Prostate gland (tissue), 2 donors: ENCODE measurements at regions not wholly inside any gene's neighbourhood (a gene's known extent, or its start where the extent isn't known, plus 50 kb on each side); places are given as distances from the start of the nearest gene placed in this dataset.

ENCODE experiments used
- DNase-seq: peaks from one replicate; pipeline ENCODE4 v3.0.0-alpha.2; 2019; ENCODE audit warnings: low spot score
- H3K27ac ChIP-seq, 2 donors: fragments of 200-600 bp; sonication (generic); 2 replicates each; pipeline ENCODE4 v1.5.1; 2017 to 2019
- H3K27me3 ChIP-seq: fragments of 200-600 bp; sonication (generic); replicated peaks from 2 replicates; pipeline ENCODE4 v1.5.1; 2019; ENCODE audit not compliant: insufficient read depth
- H3K36me3 ChIP-seq, 2 donors: fragments of 200-600 bp; sonication (generic); 1 replicate in 1 of 2; 2 replicates in 1 of 2; pipeline versions ENCODE4 v1.5.1 to v1.8.1; 2017 to 2019
- H3K4me1 ChIP-seq: fragments of 200-600 bp; sonication (generic); replicated peaks from 2 replicates; pipeline ENCODE4 v1.5.1; 2019
- H3K4me3 ChIP-seq, 2 donors: fragments of 200-600 bp; sonication (generic); 2 replicates each; pipeline ENCODE4 v1.5.1; 2017 to 2019
- H3K9me3 ChIP-seq: fragments of 200-600 bp; sonication (generic); 2 replicates; pipeline ENCODE4 v1.5.1; 2017
- POLR2A ChIP-seq: fragments of 450-650 bp; IDR thresholded peaks from one replicate; pipeline ENCODE4 v1.6.1; 2016; ENCODE audit warnings: antibody characterized with exemption, mild to moderate bottlenecking
- POLR2AphosphoS5 ChIP-seq: sonication (generic); formaldehyde crosslinking; IDR thresholded peaks from one replicate; pipeline ENCODE4 v1.6.1; 2017; ENCODE audit warnings: antibody characterized with exemption
- WGBS: methylation state at CpG from one replicate; pipeline ENCODE4 v1.1.5; 2018; 5-methylcytosine and 5-hydroxymethylcytosine counted together
- intact Hi-C: fragments of 100-400 bp; cut with DNase I; formaldehyde crosslinking; loops from one replicate; pipeline ENCODE4 v1.14.2; 2022
- TF ChIP-seq, protein P1 (sequence below), 4 experiments: fragments of 200-600 bp in 2 of 4; fragments of 450-650 bp in 2 of 4; sonication (generic) in 2 of 4; IDR thresholded peaks; 1 replicate in 3 of 4; 2 replicates in 1 of 4; pipeline ENCODE4 v1.5.1; 2016 to 2019; ENCODE audit warnings: antibody characterized with exemption in 4 of 4, mild to moderate bottlenecking in 2 of 4, moderate library complexity in 2 of 4

DNA sequence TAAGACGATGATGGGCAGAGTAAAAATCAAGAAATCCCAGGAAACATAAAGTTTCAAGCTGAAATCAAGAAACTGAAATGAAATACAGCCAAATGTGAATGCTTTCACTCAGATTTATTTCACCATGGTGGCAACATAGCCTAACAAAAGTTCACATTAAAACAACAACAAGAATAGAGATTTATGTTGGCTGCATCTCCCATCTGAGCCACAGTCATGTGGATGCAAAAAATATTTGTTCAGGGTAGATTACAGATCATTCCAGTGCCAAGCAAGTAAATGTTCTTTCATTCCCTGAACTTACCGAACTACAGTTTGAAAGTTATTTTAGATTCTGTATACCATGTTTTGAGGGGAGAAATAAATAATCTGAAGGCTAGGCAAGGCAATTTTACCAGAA, 159.9 kb upstream of the TMTC1 start:
- intact Hi-C loops: no loop called here
- no peaks in the 10 kb centered on the region for H3K36me3 ChIP-seq
- H3K4me3 ChIP-seq: no peak overlapping the region
- DNase-seq: no peak
- no peaks in the 10 kb centered on the region for H3K4me1 ChIP-seq
- 50% methylated on average over 2 of the region's 2 CpGs for WGBS
- no peak overlapping the region for H3K27ac ChIP-seq
- no peaks in the 10 kb centered on the region for H3K27me3 ChIP-seq
- no peaks in the 10 kb centered on the region for H3K9me3 ChIP-seq
- TF ChIP-seq, protein P1, sequence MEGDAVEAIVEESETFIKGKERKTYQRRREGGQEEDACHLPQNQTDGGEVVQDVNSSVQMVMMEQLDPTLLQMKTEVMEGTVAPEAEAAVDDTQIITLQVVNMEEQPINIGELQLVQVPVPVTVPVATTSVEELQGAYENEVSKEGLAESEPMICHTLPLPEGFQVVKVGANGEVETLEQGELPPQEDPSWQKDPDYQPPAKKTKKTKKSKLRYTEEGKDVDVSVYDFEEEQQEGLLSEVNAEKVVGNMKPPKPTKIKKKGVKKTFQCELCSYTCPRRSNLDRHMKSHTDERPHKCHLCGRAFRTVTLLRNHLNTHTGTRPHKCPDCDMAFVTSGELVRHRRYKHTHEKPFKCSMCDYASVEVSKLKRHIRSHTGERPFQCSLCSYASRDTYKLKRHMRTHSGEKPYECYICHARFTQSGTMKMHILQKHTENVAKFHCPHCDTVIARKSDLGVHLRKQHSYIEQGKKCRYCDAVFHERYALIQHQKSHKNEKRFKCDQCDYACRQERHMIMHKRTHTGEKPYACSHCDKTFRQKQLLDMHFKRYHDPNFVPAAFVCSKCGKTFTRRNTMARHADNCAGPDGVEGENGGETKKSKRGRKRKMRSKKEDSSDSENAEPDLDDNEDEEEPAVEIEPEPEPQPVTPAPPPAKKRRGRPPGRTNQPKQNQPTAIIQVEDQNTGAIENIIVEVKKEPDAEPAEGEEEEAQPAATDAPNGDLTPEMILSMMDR (IDR thresholded peaks at IDR 0.05): no peak
- no peak for TF ChIP-seq POLR2A
- TF ChIP-seq POLR2AphosphoS5: no peak

DNA sequence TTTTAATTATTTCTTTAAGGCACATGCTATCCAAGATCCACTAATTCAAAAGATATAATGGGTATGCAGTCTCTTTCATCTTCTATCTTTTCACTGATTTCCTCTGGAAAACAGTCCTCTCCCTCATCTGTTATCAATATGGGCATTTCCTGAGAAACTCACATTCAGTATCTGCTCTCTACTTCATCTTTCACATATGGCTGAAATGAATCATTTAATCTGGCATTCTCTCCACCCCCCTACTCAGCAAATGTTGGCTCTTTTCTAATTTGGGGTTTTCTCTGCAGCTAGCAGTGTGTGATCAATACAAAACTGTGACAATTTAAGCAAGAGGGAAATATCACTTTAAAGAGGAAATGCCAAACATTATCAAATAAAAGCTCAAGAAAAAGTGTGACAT, 157.1 kb upstream of the TMTC1 start:
- no peaks in the 10 kb centered on the region for H3K27me3 ChIP-seq
- no peaks in the 10 kb centered on the region for H3K9me3 ChIP-seq
- no peaks in the 10 kb centered on the region for H3K36me3 ChIP-seq
- TF ChIP-seq POLR2AphosphoS5 (no peak), POLR2A (no peak)
- TF ChIP-seq, protein P1 (IDR thresholded peaks at IDR 0.05): no peak
- no peaks in the 10 kb centered on the region for H3K4me1 ChIP-seq
- DNase-seq: no peak
- H3K27ac ChIP-seq: no peak overlapping the region
- intact Hi-C loops: no loop called here
- H3K4me3 ChIP-seq: no peak overlapping the region

DNA sequence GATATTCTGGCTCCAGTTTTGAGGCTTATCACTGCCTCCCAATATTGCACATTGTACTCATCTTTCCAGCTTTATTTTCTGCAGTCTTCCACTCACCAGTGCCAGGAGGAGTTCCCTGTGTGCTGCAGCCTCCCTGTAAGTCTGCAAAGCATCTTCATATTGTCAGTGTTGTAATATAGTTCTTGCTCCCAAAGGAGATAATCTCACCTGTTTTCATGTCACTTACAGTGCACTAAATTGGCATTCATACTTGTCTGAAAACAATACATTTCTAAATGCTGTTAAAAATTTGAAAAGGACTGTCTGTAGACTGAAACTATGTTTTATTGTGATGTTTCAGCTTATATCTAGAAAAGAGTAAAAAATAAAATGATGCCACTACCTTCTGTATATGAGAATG, 146.8 kb upstream of the TMTC1 start:
- H3K27ac ChIP-seq: no peak overlapping the region
- intact Hi-C loops: no loop called here
- no peaks in the 10 kb centered on the region for H3K9me3 ChIP-seq
- no peak for DNase-seq
- no peaks in the 10 kb centered on the region for H3K27me3 ChIP-seq
- H3K4me3 ChIP-seq: no peak overlapping the region
- H3K4me1 ChIP-seq: no peaks in the 10 kb centered on the region
- TF ChIP-seq, protein P1 (IDR thresholded peaks at IDR 0.05): no peak
- TF ChIP-seq POLR2AphosphoS5 (no peak), POLR2A (no peak)
- no peaks in the 10 kb centered on the region for H3K36me3 ChIP-seq

DNA sequence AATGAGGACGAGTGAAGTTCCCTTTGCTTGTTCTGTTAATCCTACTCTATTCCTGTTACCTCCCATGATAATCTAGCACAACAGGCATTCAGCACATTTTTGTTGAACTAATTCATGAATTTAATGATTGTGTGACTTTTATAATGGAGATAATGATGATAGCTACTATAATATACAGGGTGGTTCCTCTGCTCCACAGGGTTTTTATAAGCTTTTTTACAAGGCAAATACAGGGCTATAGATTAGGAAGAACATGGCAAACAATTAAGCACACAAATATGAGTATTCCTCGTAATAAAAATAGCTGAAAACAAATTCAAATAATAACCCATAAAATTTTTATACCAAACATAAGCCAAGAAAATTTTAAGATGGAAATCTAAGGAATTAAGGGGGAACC, 145.6 kb upstream of the TMTC1 start:
- intact Hi-C loops: no loop called here
- H3K36me3 ChIP-seq: no peaks in the 10 kb centered on the region
- TF ChIP-seq POLR2A (no peak), POLR2AphosphoS5 (no peak)
- H3K27me3 ChIP-seq: no peaks in the 10 kb centered on the region
- H3K27ac ChIP-seq: no peak overlapping the region
- 24% methylated on average over 2 of the region's 2 CpGs for WGBS
- H3K4me1 ChIP-seq: no peaks in the 10 kb centered on the region
- no peak overlapping the region for H3K4me3 ChIP-seq
- no peaks in the 10 kb centered on the region for H3K9me3 ChIP-seq
- DNase-seq: no peak

DNA sequence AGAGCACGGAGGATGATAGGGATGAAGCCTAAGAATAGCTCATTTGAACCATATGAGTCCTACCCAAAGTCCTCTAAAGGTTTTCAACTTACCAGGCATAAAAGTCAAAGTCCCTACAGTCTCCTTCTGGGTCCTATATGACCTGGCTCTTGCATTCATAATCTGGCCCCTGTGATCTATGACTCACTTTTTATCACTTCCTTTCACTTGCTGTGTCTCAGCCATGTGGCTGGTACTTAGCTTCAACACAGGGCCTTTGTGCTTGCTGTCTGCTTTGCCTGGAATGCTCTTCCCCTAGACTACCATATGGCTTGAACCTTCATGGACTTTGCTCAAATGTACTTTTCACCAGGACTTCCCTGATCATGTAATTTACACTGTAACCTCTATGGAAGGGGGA, 137.6 kb upstream of the TMTC1 start:
- Histone ChIP-seq H3K27ac (no peak overlapping the region), H3K4me1 (no peaks in the 10 kb centered on the region), H3K36me3 (no peaks in the 10 kb centered on the region), H3K4me3 (no peak overlapping the region), H3K27me3 (no peaks in the 10 kb centered on the region), H3K9me3 (no peaks in the 10 kb centered on the region)
- no peak for DNase-seq
- no peak for TF ChIP-seq POLR2A
- TF ChIP-seq, protein P1 (IDR thresholded peaks at IDR 0.05): no peak
- TF ChIP-seq POLR2AphosphoS5: no peak
- 78% methylated on average over 1 of the region's 1 CpG for WGBS
- intact Hi-C loops: no loop called here
